ENCODE measurements at regions not wholly inside any gene's neighbourhood (a gene's known extent, or its start where the extent isn't known, plus 50 kb on each side); places are given as distances from the start of the nearest gene placed in this dataset.

DNA sequence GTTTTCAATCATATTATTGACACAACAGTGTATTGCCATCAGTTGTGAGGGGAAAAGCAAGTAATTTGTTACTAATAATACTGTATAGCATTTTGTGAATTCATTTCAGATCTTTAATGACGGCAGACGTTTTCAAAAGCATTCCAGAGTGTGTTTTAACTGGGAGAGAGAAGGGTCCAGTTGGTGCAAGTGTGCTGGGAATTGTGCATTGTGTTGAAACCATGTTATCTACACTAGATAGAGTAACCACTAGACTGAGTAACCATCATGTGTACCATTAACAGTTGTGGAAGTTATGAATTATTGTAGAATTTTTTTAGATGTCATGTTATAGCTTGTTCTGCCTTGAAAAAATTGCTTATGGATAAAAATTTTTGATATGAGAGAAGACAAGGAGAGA is 104.5 kb upstream of the VEGFC start:
- no peak for DNase-seq (ENCODE audit: low read depth in 3 of 3, low spot score in 2 of 3)

DNA sequence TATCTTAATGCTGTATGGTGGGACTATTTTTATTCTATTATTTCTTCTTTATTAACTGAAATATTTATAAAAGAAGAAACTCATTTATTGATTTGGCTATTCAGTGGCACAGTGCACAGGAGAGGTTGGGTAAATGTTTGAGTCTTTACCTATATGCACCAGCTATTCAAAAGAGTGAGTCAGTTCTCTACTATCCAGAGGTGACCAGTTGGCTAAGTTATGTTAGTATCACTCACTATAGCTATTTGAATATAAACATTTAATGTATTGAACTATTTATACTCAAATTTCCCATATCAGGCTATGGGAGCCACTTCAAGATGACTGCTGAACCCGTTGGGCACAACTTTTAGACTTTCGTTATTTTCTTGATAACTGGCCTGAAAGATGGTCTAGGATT is 106.1 kb upstream of the VEGFC start:
- DNase-seq (ENCODE audit: low read depth in 3 of 3, low spot score in 2 of 3): no peak

DNA sequence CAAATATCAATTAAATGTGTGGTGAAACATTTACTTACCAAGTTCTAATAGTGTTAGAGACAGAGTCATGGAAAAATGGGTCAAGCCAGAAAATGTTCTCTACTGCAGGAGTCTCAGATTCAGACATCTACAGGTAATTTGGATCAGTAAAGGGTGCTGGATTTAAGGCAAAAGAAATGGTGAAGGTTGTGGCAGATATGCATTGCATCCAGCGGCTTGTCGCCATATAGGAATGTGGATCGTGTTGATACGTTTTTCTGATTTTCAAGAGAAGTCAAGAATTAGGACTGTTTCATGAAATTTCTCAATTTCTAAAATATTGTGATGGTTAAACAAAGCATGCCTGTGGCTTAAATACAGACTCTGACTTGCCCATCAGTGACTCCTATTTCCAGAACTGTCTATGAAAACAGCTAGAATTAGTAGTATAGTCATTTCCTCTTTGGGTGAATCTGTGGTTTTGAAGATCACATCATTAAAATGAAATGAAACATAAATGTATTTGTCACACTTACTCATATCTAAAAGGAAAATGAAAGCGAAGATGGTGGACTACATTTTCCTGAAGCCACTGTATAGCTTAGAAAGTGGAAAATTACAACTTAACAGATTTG is 110.1 kb upstream of the VEGFC start:
- no peak for DNase-seq (ENCODE audit: low read depth in 3 of 3, low spot score in 2 of 3)

DNA sequence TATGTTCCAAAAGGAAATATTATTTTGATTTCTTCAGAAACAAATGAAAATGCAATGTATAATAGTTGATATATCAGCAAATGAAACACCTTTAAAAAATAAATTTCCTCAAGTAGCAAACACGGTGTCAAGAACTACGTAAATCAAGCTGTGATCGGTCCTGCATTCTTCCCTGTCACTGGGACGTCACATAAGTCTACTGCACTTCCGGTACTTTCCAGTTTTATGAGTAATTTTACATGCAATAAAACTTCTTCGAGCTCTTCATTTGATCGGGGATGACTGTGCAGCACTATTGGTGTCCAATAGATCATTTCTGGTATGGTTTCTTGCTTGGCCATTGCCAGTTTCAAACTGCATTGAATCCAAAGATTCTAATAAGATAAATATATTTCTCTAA is 114.0 kb upstream of the VEGFC start:
- no peak for DNase-seq (ENCODE audit: low read depth in 3 of 3, low spot score in 2 of 3)

DNA sequence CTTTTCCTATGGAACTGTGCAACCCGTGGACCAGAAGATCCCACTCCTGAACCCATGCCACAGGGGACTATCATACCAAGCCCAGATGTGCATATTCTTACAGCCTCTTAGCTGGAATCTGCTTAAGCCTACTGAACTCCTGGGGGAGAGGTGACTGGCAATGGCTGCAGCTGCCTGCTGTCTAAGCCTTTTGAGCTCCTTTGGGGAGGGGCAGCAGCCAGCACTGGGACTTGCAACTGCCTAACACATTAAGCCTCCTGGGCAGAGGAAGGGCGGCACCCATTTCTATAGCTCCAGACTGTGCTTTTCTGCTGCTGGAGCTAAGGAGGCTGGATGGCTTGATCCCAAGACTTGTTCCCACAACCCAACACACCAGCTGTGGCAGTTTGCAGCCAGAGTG is 117.9 kb upstream of the VEGFC start:
- DNase-seq (ENCODE audit: low read depth in 3 of 3, low spot score in 2 of 3): no peak

DNA sequence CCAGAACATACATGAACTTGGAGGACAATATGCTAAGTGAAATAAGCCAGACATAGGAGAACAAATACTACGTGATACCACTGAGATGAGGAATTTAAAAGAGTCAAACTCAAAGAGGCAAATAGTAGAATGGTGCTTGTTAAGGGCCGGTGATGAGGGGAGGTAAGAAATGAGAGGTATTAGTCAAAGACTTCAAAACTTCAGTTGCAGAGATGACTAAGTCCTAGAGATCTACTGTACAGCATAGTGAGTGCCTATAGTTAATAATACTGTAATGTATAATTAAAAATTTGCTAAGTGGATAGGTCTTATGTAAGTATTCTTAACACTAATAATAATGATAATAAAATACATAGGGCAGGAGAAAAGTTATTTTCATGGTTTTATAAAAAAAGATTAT is 126.9 kb upstream of the VEGFC start:
- DNase-seq (ENCODE audit: low read depth in 3 of 3, low spot score in 2 of 3): no peak

DNA sequence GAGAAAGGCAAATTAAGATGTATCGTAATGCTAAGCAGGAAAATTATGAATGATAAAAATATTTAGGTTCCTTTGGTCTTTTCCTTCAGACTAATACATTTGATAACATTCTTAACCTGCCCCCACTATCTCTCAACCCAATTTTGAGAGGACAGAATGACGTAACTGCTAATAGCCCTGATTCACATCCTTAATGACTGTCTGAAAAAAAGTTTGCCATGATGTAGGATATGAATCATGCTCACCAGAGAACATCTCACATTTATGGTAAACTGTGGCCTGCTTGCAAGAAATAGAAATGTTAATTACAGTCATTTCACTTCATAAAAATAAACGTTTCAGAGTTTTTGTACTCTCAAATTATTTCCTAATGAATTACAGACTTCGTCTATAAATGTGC is 128.0 kb upstream of the VEGFC start:
- no peak for DNase-seq (ENCODE audit: low read depth in 3 of 3, low spot score in 2 of 3)

DNA sequence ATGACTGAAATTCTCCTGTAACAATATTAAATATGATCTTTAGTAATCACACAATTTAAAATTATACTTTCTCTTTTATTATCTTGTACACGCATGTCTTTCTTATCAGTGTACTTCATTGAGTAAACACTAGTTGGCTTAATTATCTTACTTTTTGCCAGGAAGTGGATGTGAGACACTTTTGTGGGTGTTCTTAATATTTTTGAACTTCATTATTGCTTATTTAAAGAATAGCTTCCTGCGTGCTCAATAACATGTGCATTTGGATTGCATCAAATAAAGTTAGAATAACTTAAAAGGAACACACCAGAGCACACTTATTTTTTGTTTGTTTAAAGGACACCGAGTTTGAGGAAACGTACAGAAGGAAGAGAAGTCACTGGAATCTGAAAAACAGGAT is 128.5 kb upstream of the VEGFC start:
- no peak for DNase-seq (ENCODE audit: low read depth in 3 of 3, low spot score in 2 of 3)

DNA sequence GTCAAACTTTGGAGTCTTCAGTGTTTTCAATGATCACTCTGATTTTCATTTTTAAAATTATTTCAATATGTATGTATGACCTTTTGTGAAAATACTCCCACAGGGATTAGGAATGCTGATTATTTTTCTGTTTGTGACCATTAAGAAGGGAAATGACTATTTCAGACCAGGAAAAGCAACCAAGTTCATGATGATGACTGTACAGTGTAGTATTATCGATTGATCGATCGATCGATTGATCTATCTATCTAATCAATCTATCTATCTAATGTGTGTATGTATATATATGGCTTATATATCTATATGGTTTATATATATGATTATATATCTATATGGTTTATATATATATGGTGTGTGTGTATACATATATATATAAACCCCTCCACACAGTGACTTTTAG is 131.5 kb upstream of the VEGFC start:
- no peak for DNase-seq (ENCODE audit: low read depth in 3 of 3, low spot score in 2 of 3)

DNA sequence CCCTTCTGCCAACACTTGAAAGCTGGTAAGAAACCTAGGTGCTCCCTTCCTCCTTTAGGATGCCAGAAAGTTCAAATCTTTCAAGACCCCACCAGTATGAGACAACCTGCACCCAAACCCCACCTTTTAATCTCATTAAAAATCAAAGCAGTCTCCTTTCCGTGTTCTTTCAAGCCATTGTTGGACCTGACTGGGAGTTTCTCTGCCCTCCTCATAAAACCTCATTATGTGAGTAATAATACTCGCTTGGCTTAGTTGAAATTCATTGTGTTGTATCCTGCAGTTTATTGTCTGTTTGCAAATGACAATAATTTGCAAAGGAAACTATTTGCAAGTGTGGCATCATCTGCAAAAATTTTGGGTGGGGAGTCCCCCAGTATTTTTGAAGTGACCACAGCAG is 133.2 kb upstream of the VEGFC start:
- DNase-seq (ENCODE audit: low read depth in 3 of 3, low spot score in 2 of 3): no peak

DNA sequence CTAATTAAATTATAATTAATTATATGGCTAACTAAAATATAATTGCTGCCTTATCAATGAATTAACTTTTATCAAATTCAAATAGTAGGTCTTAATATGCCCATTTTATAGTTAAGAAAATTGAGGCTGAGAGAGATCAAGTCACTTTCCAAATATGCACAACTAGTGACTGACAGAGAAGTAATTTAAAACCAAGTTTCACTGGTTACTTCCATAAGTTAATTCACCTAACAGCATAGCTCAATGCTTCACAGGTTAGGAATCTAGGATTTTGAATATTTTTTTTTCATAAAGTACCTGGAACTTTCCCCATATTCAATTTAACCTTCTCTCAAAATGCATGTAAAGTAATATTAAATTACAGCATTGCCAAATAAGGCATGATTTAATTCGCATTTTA is 134.4 kb upstream of the VEGFC start:
- DNase-seq (ENCODE audit: low read depth in 3 of 3, low spot score in 2 of 3): no peak

DNA sequence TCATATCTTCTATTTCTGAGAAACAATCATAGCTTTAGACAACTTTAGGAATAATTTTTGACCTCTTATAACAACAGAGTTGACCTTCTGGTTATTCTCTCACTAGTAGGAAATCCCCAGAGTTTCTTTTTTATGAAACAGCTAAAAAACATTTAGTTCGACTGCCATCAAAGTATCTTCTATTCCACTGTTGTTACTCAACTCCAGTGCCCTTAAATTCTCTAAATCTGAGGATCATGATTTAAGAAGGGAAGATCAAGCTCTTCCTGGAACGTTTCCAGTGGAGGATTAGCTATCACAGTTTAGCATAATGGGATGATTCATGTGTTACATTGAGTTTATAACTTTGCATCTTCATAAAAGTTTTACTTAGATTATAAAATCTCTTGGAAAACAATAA is 134.9 kb upstream of the VEGFC start:
- no peak for DNase-seq (ENCODE audit: low read depth in 3 of 3, low spot score in 2 of 3)

DNA sequence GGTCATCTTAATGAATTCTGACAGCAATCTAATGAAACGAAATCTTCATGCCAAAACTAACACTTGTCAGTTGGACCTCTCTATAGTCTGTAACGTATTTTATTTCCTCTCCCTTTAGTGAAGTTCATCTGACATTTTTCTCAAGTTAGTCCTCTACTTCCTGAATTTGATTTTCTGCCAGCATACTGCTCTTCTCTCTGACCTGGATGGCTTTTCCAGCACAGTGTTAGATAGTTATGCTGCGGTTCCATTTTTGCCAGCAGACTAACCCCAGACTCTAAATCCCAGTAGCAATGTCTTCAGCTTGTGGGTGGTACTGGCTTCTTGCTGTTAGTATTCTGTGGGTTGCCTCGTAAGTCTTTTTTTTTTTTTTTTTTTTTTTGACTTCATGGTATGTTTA is 146.7 kb upstream of the VEGFC start:
- no peak for DNase-seq (ENCODE audit: low read depth in 3 of 3, low spot score in 2 of 3)

DNA sequence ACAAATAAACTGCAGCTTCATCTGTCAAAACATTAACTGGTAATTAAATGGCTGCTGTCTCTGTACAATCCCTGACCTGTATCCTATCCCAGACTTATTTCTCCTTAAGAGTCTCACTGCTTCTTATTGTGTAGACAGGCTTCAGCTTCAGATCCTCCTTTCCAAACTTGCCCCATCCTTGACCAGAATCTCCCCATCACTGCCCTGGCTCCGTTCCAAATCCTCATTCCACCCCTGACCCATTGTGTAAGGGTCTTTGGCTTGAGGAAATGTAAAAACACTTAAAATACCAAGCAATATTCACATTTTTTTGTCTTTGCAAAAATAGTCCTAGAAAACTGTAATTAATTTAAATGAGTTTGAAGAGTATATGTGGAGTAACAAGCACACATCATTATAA is 152.6 kb upstream of the VEGFC start:
- no peak for DNase-seq (ENCODE audit: low read depth in 3 of 3, low spot score in 2 of 3)

DNA sequence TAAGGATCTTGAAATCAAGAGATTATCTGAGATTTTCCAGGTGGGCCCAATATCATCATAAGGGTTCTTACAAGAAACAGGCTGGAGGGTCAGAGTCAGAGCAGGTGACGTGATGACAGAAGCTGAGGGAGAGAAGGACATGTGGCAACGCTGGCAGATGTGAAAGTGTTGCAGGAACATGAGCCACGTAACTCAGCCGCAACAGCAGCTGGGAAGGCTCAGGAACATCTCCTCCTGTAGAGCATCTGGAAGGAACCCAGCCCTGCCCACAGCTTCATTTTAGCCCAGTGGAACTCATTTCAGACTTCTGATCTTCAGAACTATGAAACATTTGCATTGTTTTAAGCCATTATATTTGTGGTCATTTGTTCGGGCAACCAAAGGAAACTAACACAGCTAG is 156.3 kb upstream of the VEGFC start:
- no peak for DNase-seq (ENCODE audit: low read depth in 3 of 3, low spot score in 2 of 3)

DNA sequence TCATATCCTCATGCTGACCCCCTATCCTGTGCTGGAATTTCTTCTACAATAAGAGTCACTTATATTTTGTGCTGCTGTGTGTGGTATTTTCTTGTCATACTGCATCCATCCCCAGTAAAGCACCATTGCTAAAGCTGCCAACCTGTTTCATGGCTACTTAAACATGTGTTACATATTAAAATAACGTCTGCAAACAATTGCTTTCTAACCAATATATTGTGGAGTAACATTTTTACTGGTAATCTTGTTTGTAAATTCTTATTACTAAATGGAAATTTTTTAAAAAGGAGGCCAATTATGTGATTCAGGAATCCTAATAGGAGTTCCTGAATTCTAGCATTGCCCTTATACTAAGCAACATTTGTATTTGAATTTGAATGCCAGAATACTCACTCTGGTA is 160.3 kb upstream of the VEGFC start:
- DNase-seq (ENCODE audit: low read depth in 3 of 3, low spot score in 2 of 3): no peak

DNA sequence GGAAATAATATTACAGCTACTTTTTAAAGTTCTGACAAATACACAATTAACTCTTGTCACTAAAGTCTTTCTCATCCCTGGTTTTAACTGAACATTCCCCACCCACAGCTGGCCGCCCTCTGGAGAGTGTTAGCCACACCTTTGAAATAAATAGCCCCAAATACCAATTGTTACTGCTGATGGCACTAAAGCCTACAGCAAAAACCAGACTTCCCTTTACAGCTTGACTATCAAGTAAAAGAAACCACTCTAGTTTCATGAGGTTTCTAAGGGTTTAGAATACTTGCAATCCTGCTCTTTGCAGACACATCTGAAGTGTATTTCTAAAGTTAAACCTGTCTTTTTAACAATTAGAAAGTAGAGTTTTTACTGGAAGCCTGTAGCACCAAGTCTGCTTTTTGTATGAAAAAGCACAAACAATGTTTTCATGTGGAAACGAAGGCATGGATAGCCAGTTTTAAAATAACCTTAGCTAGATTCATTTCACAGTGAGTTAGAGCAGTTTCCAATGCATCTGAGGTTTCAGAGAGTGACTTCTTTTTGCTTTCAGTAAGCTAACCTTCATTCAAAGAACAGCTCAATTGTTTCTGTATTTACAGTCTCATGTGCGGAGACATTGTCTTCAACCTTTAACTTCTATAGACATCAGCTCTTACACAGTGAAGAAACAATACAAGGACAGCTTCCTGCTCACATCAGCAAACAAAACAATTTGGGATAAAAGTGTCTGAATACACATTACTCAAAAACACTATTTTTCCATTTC is 164.8 kb upstream of the VEGFC start:
- DNase-seq (ENCODE audit: low read depth in 3 of 3, low spot score in 2 of 3): no peak

DNA sequence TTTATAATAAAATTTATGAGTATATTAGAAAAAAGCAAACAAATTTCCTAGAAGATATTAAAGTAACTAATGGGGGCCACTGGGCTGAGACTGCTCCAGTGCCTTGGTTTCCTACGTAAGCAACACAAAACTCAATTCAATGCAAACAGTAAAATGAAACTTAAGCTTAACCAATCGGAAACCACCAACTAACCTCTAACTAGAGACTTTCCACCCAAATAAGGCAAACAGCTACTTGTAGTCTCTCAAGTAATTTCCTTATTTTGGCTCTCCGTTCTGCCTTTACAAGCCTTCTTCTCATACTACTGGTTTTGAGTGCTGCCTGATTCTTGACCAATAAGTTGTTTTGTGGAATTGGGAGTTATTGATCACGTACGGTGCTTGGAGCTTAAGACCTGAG is 167.3 kb upstream of the VEGFC start:
- DNase-seq (ENCODE audit: low read depth in 3 of 3, low spot score in 2 of 3): no peak

DNA sequence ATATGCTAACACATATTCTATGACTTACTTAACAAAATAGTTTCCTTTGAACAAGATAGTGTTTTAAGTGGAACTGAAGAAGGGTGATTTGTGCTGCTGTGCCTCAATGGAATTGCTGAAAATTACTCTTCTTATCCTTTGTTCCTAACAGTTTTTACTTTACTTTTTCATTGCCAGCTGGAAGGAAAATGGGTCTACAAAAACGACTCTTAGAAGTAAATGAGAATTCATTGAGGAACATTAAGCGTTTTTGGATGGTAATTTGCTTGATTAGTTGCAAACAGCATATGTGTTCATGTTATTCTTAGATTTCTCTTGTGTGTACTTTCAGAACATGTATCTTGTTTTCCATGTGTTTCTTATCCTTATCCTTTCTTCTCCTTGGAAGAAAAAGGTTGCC is 170.4 kb upstream of the VEGFC start:
- DNase-seq (ENCODE audit: low read depth in 3 of 3, low spot score in 2 of 3): no peak

DNA sequence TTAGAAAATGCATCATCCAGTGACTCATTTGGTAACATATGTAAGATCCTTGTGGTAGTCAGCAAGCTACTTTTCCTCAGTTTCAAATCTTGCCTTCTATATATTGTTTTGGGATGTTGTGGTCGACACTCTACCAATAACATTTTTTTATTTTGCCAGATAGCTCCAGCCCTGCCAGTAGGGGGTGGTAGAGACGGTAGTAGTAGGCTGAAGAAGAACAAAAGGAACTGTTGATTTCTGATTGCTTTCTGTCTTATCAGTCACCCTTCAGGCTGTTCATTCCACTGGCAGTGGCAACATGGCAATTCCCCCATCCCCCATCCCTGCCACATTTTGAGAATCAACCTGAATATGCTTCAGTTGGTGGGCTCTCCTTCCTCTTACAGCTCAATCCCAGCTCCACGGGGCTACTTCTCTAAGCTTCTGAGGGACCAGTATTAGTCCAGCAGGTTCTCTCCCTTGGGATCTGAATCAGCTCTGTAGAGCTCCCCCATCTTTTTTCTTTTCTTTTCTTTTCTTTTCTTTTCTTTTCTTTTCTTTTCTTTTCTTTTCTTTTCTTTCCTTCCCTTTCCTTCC is 171.5 kb upstream of the VEGFC start:
- DNase-seq (ENCODE audit: low read depth in 3 of 3, low spot score in 2 of 3): no peak

DNA sequence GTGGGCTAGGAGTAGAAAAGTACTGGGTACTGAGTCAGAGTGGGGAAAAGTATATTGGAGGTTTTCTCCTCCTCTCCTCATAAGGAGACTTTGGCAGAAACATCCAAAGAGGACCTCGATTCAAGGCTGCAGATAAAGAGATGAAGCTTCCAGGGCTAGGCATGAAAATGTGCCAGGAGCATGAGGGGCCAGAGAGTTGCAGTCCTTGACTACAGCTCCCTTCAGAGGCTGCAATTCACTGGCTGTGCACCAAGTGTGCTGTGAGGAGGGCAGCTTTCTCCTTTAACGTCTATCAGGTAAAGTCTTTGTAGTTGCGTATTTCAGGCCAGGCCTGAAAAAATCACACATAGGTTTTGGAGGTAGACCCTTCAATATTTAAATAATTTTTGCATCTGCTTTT is 174.9 kb upstream of the VEGFC start:
- DNase-seq (ENCODE audit: low read depth in 3 of 3, low spot score in 2 of 3): no peak

DNA sequence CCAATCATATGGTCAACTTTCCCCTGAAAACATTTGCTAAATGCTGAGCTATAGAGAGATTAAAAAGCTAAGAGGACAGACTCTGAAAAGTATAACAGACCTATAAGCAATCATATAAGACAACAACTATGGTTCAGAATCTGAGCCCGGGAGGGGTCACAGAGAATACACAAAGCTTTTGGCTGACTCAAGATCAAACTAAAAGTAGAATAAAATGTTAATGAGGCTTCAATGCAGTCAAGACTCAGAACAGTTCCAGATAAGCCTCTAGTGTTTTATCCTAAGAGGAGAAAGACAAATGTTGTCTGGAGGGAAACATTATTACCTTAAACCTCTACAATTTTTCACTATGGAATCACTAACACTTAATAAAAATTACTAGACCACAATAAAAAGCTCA is 175.4 kb upstream of the VEGFC start:
- no peak for DNase-seq (ENCODE audit: low read depth in 3 of 3, low spot score in 2 of 3)

DNA sequence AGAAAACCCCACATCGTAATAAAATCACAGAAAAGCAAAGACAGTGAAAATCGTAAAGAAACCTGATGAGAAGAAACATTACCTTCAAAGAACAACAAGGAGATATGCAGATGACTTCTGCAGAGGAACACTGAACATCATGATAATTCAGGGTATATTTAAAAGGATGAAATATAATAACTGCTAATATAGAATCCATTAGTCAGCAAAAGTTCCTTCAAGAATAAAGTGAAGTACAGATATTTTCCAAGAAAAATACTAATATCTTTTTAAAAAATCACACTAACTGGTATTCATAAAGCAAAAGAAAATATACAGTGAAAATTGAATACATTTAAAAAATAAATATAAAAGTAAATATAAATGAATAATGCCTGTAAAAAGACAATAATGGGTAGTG is 176.3 kb upstream of the VEGFC start:
- no peak for DNase-seq (ENCODE audit: low read depth in 3 of 3, low spot score in 2 of 3)

All from right renal cortex interstitium (tissue), 3 donors.